HG03045 (cell line): ENCODE measurements at regions not wholly inside any gene's neighbourhood (a gene's known extent, or its start where the extent isn't known, plus 50 kb on each side); places are given as distances from the start of the nearest gene placed in this dataset.

Experiments used
- ATAC-seq: cut with Tn5 transposase; IDR thresholded peaks from one replicate; pipeline ENCODE4 v1.9.1; 2021; ENCODE audit warnings: mild to moderate bottlenecking, moderate library complexity; ENCODE audit not compliant: unreplicated experiment

- no peak for ATAC-seq
Observed at GRCh38 chrX:7789200-7789599, 53.8 kb upstream of the VCX start.

- ATAC-seq: no peak
Observed at GRCh38 chrX:7788334-7788733, 54.6 kb upstream of the VCX start.

GRCh38 chrX:7787714-7788113, 55.3 kb upstream of the VCX start:
- ATAC-seq: no peak

GRCh38 chrX:7784580-7784979, 58.4 kb upstream of the VCX start:
- ATAC-seq: no peak

GRCh38 chrX:7779644-7780043, 63.3 kb upstream of the VCX start:
- no peak for ATAC-seq

GRCh38 chrX:7775987-7776386, 67.0 kb upstream of the VCX start:
- ATAC-seq: no peak

- ATAC-seq: no peak
Observed at GRCh38 chrX:7771788-7772438, 71.1 kb upstream of the VCX start.

- no peak for ATAC-seq
Observed at GRCh38 chrX:7759830-7760229, 83.1 kb upstream of the VCX start.

- no peak for ATAC-seq
Observed at GRCh38 chrX:7746856-7747255, 96.1 kb upstream of the VCX start.

GRCh38 chrX:7730071-7730470, 112.9 kb upstream of the VCX start:
- ATAC-seq: no peak

GRCh38 chrX:7720519-7720918, 122.5 kb upstream of the VCX start:
- no peak for ATAC-seq

- no peak for ATAC-seq
Observed at GRCh38 chrX:7714351-7714750, 128.6 kb upstream of the VCX start.

- ATAC-seq: no peak
Observed at GRCh38 chrX:7711167-7711566, 131.8 kb upstream of the VCX start.

- no peak for ATAC-seq
Observed at GRCh38 chrX:7709845-7710244, 133.1 kb upstream of the VCX start.

- ATAC-seq: no peak
Observed at GRCh38 chrX:7706032-7706431, 136.9 kb upstream of the VCX start.

GRCh38 chrX:7704205-7704604, 138.8 kb upstream of the VCX start:
- no peak for ATAC-seq

GRCh38 chrX:7698248-7698647, 144.7 kb upstream of the VCX start:
- ATAC-seq: no peak

GRCh38 chrX:7690842-7691241, 152.1 kb upstream of the VCX start:
- no peak for ATAC-seq

GRCh38 chrX:7689791-7690412, 153.1 kb upstream of the VCX start:
- ATAC-seq: no peak

GRCh38 chrX:7680181-7680580, 162.8 kb upstream of the VCX start:
- no peak for ATAC-seq

- ATAC-seq: no peak
Observed at GRCh38 chrX:7654316-7654715, 188.7 kb upstream of the VCX start.

- ATAC-seq: no peak
Observed at GRCh38 chrX:7647831-7648230, 195.1 kb upstream of the VCX start.

- ATAC-seq: no peak
Observed at GRCh38 chrX:7641141-7641540, 201.8 kb upstream of the VCX start.
